ENCODE measurements at regions not wholly inside any gene's neighbourhood (a gene's known extent, or its start where the extent isn't known, plus 50 kb on each side); places are given as distances from the start of the nearest gene placed in this dataset.
A peak's percentile ranks its signal among the peaks of the same experiment; 100 is the strongest.

DNA sequence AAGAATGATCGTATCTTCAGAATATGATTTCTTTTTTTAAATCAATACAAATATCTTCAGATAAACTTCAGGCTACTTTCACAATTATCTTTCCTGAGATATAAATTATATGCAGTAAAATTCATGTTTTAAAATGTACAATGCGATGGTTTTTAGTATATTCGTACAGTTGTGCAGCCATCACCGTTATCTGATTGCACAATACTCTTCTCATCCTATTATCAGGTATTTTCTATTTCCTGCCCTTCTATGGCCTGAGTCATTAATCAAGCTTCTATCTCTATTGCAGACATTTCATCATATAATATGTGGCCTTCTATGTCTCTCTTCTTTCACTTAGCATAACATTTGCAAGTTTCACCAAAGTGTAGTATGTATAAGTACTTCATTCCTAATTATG, 1360.2 kb upstream of the SLC10A2 start:
- no peak for DNase-seq (ENCODE audit: low spot score)

DNA sequence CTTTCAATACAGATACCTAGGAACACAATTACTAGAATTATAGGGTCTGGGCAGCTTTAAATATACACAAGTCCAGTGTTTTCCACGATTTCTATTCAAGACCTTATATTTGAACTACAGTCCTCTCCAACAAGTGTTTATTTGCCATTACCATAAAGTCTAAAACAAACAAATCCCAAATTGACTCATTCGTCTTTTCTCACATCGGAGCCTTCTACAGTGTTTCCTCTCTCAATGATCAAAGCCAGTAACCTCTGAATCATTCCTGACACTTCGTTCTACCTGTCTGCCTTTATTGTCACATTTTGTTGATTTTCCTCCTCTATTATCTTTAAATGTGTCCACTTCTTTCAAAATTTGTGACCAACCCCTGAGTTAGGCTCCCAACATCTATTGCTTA, 1356.5 kb upstream of the SLC10A2 start:
- DNase-seq (ENCODE audit: low spot score): no peak

DNA sequence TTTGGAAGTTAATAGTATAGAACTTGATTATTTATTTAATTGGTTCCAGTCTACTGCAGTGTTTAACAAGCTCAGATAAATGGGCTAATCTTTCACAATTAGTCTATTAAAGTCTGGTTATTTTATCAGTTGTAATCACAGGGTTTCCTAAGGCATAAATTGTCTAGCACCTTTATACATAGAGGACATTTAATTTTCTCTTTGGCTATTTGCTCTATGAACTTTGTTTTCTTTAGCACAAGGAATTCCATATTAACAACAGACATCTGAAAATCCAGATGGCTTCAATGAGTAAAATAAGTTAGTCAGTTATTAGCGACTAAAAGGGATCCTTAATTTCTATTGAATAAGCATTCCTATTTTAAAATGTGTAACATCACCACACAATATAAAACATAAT, 1350.8 kb upstream of the SLC10A2 start:
- no peak for DNase-seq (ENCODE audit: low spot score)

DNA sequence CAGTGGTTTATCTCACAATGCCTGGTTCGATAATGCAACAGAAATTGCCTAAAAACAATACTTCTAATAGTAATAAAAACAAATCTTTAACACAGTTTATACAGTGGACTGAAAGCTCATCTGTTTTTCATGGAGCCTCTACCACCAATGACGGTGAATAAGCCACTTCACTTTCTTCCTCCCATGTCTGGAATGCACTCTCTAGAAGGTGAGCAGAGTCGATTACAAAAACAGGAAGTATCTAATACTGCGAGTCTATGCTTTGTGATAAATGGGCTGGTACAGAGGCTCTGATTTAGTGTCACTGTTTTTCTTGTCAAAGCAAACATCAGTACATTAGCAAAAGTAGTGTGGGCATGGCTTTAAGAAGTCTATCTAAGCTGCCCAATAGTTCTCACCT, 1348.6 kb upstream of the SLC10A2 start:
- no peak for DNase-seq (ENCODE audit: low spot score)

DNA sequence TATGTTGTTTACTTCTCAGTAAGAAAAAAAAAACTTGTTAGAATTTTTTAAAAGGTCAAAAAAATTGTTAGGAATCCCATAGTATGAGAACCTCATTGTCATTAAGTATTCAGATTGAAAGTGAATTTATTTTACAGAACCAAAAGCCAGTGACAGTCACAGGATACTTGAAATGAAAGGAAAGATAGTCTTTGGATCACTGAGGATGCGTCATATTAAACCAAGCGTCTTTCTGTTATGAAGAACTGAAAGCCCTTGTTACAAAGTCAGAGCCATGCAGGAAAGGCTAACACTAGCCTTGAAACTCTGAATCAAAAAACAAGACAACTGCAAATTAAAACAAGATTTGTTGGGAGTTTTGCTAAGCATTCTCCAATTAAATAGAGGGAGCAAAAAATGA, 1348.0 kb upstream of the SLC10A2 start:
- no peak for DNase-seq (ENCODE audit: low spot score)

DNA sequence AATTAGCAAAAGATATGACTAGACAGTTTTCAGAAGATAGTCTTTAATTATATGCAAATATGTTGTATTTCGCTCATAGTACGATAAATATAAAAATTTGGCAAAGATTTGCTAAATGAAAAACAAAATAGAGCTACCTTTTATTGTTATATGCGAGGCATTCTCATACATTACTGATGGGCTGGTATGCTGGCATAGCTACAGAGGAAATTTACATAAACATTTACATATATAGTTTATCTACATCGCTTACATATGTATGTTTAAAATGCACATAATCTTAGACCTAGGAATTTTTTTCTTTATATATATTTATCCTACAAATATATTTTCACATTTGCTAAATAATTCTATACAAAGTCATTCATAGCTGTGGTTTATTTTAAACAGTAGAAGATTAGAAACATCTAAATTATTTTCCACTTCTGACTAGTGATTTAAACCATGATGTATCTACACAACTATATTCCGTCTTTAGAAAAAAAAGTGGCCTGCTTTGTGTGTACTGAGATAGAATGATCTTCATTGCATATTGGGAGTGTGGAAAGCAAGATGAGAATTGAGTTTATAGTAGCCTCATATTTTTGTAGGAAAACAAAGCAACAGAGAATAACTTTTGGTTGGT, 1345.0 kb upstream of the SLC10A2 start:
- DNase-seq (ENCODE audit: low spot score): no peak

DNA sequence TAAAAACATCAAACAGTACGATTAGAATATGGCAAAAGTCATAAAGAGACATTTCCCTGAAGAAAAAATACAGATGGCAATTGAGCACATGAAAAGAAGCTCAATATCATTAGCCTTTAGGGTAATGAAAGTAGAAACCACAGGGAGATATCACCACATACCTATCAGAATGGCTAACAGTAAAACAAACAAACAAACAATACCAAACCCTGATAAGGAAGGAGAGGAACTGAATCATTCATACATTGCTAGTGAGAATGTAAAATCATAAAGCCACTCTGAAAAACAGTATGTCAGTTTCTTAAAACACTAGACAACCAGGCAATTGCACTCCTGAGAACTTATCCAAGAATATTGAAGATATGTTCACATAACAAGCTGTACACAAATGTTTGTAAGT, 1342.5 kb upstream of the SLC10A2 start:
- no peak for DNase-seq (ENCODE audit: low spot score)

DNA sequence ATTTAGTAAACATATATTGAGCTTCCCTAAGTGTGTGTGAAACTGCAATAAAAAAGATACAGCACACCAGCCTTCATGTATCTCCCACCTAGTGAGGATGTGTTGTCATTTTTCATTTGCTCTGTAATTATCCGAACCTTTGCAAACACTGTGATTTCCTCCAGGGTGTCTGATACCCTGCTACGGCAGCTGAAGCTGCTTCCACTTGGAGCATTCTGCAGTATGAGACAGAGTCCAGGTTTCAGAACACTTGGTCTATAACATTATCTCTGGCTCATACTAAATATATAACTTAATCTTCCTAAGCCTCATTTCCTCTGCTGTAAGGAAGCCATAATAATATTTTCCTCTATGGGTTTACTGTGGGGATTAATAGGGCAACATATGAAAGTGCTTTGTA, 1338.1 kb upstream of the SLC10A2 start:
- no peak for DNase-seq (ENCODE audit: low spot score)

DNA sequence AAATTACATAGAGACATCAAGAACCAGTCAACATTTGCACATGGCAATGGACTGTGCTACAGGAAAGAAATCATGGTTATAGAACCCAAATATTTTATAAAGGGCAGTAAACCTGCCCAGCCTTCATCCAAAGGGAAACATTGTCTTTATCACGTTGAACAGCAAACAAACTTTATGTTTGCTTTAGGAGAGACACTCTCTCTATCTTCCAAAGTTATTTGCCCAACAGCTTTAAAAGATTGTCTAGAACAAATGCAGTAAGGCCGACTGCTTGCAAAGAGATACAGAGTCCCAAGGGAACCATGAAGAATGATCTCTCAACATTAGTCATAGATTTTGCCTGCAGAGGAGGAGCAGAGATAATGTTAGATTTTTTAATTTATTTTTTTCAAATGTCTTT, 1323.5 kb upstream of the SLC10A2 start:
- DNase-seq (ENCODE audit: low spot score): no peak

DNA sequence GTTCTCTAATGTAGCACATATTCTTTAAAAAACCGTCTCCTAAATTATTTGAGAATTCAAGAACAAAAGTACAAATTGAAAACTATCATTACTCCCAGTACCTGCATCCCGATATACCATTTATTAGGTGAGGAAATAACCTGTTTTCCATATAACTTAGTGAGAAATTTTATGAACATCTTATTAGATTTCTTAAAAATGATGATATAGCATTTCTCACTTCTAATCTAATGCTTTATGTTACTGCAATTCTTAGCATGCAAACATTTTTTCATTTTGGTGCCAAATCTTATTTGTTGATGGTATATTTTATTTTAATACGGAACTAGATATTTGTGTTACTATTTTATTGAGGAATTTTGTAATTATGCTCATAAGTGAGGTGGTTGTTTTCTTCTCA, 1321.3 kb upstream of the SLC10A2 start:
- no peak for DNase-seq (ENCODE audit: low spot score)

DNA sequence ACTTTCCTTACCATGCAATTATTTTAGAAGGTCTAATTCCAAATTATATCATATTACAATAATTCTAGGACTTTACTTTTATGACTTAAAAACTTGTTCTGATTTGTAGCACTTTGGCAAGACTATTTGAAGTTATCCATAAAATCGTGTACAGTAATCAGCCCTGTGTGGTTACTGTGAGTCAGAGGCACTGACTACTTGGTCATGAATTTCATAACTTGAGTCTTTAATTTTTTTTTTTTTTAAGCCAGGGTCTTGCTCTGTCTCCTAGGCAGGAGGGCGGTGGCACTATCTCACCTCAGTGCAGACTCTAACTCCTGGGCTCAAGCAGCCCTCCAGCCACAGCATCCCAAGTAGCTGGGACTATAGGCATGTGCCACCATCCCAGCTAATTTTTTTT, 1319.2 kb upstream of the SLC10A2 start:
- no peak for DNase-seq (ENCODE audit: low spot score)

DNA sequence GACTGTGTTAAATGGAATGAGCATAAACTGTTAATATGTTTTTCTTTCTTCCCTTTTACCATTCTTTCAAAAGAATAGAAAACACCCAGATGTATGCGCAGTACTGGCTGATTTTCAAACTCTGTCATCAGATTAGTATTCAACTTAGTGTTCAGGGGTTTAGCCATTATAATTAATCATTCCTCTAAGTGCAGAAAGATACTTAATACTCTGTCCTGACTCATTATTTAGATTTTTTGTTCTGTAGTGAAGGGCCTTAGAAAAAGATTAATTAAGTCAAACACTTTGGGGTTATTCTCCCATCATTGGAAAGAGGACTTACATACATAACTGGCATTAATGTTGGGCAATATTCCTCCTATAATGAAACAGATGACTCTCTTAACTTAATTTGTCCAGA, 1316.7 kb upstream of the SLC10A2 start:
- DNase-seq (ENCODE audit: low spot score): no peak

DNA sequence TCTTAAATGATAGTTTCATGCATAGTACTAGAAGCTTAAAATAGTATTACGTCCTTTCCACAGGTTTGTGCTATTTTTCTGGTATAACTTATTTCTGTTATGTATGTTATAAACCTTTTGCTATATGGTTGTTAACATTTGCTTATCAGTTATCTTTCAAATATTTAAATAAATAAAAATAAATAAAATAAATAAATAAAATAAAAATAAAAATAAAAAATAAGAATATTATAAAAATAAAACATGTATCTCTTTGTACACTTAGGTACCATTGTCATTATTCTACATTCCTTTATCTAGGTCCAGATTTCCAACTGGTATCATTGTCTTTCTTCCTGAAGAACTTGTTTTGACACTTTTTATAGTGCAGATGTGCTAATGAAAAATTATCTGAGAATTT, 1310.4 kb upstream of the SLC10A2 start:
- no peak for DNase-seq (ENCODE audit: low spot score)

DNA sequence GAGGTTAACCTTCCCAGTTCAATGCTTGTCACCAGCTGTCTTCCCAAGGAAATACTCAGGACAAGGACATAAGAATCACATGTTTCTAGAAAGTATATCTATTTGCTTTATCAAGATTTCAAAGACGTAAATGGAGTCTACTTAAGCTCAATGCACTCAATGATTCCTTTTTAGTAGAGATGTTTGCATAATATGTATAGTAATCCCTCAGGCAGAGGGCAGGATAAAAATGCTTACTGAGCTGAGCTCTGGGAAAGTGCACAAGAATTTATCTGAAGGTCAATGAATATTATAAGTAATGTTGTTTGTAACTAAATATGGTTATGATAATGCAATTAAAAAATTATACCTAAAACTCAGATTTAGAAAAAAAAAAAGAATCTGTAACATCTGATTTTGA, 1309.4 kb upstream of the SLC10A2 start:
- DNase-seq (ENCODE audit: low spot score): no peak

DNA sequence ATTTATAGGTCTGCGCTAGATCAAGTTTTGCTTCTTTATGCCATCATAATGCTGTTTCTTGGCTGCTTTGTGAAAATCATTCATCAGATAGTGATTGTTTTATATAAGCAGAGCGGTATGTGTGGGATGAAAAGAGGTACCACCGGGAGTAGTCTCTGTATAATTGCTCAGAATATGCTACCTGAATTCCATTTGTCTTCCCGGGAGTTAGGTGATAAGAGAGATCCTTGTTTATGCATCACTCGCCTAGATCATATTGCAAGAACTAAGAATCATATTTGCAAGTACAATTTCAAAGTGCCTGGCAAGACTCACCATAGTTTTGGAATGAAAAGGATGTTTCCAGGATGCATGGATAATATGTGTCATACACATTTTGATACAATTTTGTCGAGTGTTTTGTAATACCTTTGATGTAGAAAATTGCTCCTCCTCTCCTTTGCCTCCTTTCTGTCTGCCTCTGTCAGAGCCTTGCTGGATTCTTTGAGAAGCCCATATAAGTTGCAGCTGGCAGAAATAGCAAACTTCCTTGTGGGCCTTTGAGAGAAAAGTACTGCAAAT, 1306.0 kb upstream of the SLC10A2 start:
- no peak for DNase-seq (ENCODE audit: low spot score)

DNA sequence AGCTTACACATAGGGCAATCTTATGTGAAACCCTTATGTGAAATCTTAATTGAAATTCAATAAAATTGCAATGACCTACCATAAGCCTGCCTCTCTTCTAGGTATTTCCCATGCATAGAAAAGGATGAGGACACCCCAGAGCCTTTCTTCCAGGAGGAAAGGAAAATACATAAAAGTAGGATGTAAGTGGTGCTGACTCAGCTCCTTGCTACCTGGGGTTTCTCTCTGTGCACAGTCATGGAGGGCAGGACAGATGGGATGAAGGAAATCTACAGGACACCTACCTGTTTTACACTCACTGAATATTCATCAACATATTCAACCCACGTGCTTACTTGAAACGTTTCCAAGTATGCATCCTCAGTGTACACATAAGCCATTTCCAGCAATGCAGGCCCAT, 1299.2 kb upstream of the SLC10A2 start:
- DNase-seq (ENCODE audit: low spot score): no peak

DNA sequence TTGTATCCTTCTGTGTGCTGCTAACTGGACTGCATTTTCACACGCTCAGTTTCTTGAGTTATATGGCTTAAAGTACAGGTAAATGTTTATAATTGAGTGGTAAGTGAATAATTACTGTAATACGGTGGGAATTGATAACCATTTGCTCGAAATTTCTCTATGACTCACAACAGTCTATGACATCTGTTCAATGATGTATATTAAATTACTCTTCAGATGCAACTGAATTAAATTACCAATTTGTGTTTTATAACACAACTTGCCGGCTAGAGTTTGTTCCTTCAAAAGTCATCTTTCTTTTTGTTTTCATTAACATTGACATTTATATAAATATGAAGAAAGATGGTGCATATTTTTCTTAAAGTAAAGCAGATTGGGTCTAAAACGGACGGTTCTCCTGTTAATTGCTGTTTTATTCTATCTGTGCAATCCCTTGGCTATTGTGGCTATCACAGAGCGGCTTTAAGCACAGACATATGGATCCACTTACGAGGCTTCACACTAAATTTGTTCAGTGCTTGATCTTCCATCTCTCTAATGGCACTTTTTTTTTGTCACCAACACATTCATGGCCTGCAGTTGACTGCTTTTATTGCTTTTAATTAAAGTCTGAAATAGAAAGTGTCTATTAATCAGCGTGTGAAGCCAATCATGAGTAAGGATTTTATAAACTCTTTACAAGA, 1291.6 kb upstream of the SLC10A2 start:
- DNase-seq (ENCODE audit: low spot score): no peak

DNA sequence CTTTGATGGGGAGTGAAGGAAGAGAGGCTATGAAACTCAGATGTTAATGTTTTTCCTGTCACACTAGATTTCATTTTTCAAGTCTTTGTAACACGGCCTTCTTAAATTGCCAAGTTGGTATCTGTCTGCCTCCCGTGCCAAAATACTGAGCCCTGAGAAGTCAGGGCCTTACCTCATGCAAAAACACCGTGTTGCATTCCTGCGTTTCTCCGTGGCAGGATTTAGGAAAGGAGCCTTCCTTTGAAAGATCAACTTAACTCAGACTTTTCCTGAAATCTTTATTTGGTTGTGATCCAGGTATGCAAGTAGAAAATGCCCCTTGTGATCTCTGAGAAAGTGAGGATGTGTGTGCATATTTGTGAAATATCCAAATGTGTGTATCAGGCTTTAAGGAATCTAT, 1291.0 kb upstream of the SLC10A2 start:
- no peak for DNase-seq (ENCODE audit: low spot score)

DNA sequence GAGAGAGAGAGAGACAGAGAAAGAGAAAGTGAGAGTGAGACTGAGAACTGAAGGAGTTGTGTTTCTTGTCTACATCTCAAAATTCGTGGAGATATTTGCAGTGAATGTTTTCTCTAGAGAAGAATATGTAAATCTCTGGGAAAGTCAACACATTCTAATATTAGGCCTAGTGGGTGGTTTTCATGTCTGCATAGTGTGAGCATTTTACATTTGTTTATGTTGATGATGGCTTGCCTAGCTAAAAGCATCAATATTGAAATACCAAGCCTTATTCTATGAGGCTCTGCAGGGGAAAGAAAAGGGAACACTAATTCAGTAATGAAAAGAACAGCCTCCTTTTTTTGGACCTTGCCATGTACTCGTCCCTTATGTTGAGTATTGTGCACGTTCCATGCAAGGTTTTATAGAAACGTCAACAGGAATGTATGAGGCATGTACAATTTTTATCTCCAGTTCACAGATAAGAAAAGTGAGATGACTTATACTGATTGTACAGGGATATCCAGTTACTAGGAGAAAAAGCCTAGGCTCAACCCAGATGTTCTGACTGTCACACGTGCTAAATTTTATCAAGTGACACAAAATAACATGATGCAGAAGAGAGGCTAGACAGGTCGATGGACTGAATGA, 1288.9 kb upstream of the SLC10A2 start:
- DNase-seq (ENCODE audit: low spot score): no peak

DNA sequence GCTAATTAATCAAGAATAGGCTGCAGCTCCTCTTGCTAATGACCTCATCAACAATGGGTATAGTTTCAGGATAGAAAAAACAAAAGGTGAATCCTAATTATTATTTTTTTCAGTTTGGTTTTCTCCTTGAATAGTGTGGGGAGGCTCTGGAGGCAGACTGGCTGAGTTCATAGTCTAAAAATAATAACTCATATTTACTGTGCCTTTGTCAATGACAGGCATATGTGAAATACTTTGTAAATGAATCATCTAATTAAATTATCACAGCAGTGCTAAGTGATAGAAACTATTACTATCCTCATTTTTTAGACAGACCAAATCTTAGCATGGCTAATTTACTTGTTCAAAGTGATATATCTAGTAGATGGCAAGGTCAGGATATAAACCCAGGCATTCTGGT, 1261.0 kb upstream of the SLC10A2 start:
- no peak for DNase-seq (ENCODE audit: low spot score)

DNA sequence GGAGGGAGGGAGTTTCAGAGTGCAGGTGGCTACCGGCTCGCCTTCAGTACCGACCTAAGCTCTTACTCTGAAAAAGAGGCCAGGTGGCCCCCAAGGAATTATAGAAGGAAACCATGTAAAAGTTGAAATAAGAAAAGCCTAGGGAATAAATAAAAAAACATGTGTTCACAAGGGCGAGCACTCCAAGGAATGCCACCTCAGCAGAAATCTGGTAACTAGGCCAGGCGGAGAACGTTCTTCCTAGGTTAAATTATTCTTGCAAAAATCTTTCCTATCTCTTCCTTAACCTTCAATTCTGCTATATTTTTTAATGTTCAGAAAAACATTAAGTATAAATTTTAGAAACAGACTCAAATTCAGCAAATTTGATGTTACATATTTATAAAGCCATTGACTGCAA, 1260.3 kb upstream of the SLC10A2 start:
- no peak for DNase-seq (ENCODE audit: low spot score)

DNA sequence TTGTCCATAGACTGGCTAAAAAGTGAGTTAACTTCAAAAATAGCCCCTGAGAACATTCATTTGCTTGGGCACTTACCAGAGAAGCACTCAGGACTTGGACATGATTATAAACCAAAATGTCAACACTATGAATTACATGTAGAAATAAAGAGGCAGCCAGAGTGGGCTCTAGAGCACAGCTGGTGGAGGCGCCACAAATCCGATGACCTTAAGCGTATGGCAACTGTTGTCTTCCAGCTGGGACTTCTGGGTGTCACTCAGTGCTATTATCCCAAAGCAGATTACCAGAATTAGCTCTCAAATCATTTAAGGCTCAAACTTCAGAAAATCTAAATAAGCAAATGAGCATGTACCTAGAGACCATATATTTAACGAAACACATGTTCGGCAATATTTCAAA, 1255.5 kb upstream of the SLC10A2 start:
- no peak for DNase-seq (ENCODE audit: low spot score)

DNA sequence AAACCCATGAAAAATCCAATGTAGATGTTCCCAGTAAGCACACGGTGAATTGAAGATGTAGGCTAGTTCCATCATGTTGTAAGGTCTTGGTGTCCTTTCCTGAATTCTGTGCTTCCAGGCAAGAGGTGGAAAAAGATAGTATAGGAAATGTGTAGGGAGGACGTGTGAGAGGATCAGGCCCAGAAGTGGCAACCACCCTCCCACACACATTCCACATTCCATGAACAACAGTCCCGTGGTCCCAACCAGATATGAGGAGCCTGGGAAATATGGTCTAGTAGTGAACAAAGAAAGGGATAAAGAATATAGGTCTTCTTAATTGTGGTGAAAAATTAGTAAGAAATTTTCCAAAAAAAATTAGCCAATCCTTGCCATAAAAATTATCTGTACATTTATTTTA, 1254.2 kb upstream of the SLC10A2 start:
- no peak for DNase-seq (ENCODE audit: low spot score)

DNA sequence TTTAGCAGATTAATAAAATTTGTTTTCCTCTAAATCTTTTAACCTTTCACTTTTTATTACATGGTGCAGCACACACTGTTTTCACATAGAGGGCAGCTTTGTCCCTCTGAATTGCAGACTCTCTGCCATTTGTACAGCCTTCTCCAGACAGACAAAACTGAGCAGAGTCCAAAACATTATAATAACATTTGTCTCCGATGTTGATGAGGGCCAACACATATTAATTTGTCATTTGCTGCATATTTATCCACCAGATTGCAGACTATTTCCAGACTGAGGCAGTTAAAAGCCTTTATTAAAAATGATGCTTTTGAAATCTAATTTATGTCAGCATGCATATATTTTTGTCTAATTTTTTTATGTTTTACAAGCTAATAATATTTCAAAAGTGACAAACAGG, 1251.9 kb upstream of the SLC10A2 start:
- peak; percentile 8 for DNase-seq (ENCODE audit: low spot score)
